Stimulated activated CD4-positive, alpha-beta T cell treated with anti-CD3 and anti-CD28 coated beads, Interleukin-12 subunit alpha, Interleukin-12 subunit beta, amount 100 ng/mL, for 24 hours (primary cell): ENCODE measurements at regions not wholly inside any gene's neighbourhood (a gene's known extent, or its start where the extent isn't known, plus 50 kb on each side); places are given as distances from the start of the nearest gene placed in this dataset.
"Not testable (repeated sequence)": the region's sequence is repeated elsewhere in the genome, so short reads cannot be mapped to it uniquely, and the experiment has no call there.

ENCODE experiments used
- DNase-seq, 2 experiments: peaks; one replicate each; pipeline ENCODE4 v3.0.0-alpha.2; 2020; ENCODE audit warnings: low read depth in 2 of 2

GRCh38 chr9:78438211-78438610, 141.3 kb downstream of the PSAT1 start:
- DNase-seq: no peak

DNA sequence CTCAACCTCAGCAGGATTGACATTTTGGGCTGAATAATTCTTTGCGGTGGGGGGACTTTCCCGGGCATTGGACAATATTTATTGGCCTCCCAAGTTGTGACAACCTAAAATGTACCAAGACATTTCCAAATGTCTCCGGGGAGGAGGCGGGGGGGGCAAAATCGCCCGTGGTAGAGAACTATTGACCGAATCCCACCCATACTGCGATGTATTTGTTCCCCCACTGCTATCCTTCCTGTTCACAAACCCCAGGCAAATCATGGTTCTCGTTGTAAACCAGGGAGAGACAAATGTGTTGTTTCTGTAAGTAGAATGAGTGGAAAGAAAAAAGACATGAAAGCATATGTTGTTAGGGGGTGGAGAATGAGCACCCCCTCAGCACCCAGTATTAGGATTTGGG, 141.9 kb downstream of the PSAT1 start:
- DNase-seq: no peak

GRCh38 chr9:78439190-78439865, 142.4 kb downstream of the PSAT1 start:
- DNase-seq: peak; percentile 22 to 54

DNA sequence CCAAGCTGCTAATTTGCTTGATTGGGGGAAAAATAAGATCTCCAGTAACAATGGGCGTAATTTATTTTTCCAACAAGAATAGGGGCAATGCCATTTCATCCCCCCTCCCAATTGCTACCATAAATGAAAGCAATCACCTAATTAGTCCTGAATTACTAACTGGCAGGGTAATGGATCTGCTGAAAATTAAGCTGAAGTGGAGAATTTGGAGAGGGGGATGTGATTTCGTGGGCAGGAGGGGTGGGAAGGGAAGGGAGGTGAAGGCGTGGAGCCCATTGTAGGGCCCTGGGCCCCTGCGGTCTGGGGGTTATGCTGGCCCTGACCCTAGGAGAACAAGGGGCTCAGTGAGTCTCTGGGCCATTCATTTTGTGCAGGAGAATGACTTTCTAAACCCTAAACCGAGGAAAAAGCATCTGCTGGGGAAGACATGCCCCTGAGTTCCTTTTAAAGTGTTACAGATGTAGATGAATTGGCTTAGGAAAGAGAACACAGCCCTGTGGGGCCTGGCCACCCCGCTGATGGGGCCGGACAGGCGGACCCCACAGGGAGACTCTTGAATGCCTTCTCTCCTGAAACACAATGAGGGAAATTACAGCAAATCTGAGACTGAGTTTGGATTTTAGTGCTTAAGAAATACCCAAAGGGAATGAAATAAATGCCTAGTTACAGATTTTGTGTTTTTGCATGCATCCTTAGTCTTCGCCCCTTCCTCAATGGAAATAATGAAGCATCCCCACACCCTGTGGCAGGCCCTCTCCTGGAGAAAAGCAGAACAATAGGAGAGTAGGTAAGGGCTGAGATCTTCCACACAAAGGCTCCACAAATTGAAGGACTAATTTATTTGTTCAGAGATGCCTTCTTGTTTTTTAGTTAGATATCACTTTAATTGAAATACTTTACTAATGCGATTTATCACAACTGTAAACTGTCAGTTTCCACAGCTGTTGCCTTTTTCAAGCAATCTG, 143.2 kb downstream of the PSAT1 start:
- DNase-seq: no peak

DNA sequence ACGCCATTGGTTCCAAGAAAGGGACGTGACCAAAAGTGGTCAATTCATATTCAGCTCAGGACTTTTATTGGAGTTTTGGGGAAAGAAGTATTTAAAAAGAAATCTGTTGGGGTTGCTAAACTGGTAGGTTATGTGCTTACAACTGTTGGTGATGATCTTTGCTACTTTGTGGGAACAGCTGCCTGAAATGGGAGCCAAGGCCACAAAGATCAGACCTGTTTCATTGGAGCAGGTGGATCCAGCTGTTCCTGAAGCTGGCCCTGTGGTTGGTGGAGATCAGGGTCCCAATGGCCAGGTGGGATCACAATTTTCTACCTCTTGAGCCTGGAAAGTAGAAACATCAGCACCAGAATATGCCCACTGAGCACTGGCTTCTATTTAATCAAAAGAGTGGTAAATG, 144.5 kb downstream of the PSAT1 start:
- DNase-seq: no peak

GRCh38 chr9:78441822-78442431, 145.0 kb downstream of the PSAT1 start:
- DNase-seq: no peak

- DNase-seq: not testable (repeated sequence)
These were observed 145.7 kb downstream of the PSAT1 start for GRCh38 chr9:78442577-78442976.

DNA sequence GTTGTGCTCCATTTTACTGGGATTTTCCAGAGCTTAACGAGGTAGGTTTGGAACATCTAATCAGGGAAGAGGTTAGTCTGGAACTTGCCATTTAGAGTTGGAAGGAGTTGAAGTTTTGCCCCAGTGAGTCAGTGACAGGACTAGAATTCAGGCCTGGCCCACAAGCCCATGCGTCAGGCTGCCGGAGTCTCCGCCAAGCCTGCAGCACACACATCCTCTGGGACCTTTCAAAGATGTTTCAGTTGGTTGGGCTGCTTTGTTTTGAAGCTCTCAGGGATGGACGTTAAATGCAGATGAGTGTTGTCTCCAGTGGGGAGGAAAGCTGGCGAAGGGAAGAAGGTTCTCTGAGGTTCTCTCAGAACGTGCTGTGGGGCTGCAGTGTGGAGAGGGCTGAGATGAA, 147.0 kb downstream of the PSAT1 start:
- DNase-seq: no peak

DNA sequence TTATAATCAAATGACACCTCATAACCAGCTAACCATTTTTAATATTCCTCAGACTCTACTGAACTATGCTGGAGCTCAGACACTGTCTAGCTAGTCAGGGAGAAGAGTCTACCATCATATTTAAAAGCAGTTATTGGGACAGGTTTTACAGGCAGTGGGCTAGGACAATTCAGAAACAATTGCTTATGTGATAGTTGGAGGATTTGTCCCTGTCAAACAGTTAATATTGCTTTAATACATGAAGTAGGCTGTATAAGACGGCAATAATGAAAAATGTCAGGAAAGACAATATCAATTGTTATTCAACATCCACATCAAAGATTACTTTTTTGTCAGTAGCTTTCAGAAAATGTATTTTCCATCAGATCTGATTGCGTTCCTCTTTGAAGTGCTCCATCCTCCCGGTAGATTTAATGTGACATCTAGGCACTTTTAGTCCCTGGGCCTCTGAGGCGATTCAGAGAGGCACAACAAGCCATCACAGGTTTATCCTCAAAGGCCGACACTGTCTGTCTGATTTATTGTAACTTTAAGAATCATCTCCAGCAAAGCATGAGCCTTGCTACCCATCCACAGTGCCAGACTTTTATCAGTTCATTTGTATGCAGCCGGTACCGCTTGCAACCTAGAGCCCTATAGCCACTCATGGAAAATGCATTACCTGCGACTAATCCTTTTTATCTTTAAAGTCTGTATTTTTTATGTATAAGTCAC, 152.2 kb downstream of the PSAT1 start:
- no peak for DNase-seq

GRCh38 chr9:78453450-78453849, 156.5 kb downstream of the PSAT1 start:
- no peak for DNase-seq

GRCh38 chr9:78462611-78463010, 165.7 kb downstream of the PSAT1 start:
- no peak for DNase-seq

- no peak for DNase-seq
These were observed 166.8 kb downstream of the PSAT1 start for GRCh38 chr9:78463750-78464149.

DNA sequence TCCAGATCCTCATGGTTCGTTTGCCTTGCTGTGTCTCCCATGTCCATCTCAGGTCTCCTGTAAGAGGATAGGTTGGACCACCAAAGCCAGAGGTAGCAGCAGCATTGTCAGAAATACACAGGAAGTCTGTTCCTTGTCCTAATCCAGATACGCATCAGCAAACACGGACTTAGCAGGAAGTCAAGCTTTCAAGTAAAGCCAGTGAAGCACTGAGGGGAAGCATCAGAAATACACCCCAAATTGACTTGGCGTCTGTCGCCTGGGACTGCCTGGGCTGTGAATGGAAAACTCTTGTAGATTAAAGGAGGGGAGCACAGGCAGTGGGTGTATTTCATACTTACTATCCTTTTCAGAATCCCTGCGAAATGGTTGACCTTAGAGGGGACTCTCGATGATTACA, 171.3 kb downstream of the PSAT1 start:
- DNase-seq: no peak

- no peak for DNase-seq
These were observed 172.2 kb downstream of the PSAT1 start for GRCh38 chr9:78468974-78469576.

GRCh38 chr9:78470216-78470615, 173.3 kb downstream of the PSAT1 start:
- no peak for DNase-seq

GRCh38 chr9:78470741-78471140, 173.8 kb downstream of the PSAT1 start:
- DNase-seq: no peak

- DNase-seq: no peak
These were observed 175.2 kb downstream of the PSAT1 start for GRCh38 chr9:78472111-78472510.

DNA sequence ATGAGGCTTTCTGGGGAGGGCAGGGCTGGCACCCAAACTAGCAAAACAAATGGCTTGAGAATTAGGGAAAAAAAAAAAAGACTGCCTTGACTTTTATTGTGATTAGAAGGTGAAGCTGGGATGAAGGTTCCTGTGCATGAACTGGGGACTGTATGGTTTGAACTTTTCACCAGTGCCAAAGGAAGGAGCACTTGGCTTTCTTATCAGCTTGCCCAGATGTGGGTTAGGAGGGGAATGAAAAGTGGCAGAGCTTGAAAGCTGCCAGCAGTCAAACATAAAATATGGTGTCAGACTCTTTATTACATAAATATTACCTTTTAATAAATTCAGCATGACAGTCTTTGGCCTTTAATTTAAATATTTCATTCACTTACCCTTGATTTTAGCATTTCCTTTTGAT, 182.5 kb downstream of the PSAT1 start:
- DNase-seq: no peak

DNA sequence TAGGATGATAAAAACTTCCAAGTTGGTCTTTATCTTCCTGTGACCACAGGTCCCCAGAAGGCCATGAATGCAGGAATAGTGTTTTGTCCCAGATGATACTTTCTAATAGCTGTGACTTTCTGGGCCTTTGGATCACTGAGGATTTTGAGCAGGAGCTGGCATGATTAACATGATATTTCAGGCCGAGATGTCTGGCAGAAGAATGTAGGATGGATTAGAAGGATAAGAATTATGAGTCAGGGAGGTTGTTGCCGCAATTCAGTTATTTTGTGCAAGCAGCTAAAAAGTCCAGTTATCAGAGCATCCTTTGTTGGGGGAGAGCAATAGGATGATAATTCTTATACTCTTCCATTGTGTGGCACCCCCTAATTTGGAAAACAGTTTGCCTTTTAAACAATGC, 189.7 kb downstream of the PSAT1 start:
- no peak for DNase-seq

GRCh38 chr9:78490231-78490630, 193.3 kb downstream of the PSAT1 start:
- no peak for DNase-seq

GRCh38 chr9:78491402-78491801, 194.5 kb downstream of the PSAT1 start:
- no peak for DNase-seq
